ENCODE measurements at regions not wholly inside any gene's neighbourhood (a gene's known extent, or its start where the extent isn't known, plus 50 kb on each side); places are given as distances from the start of the nearest gene placed in this dataset.

DNA sequence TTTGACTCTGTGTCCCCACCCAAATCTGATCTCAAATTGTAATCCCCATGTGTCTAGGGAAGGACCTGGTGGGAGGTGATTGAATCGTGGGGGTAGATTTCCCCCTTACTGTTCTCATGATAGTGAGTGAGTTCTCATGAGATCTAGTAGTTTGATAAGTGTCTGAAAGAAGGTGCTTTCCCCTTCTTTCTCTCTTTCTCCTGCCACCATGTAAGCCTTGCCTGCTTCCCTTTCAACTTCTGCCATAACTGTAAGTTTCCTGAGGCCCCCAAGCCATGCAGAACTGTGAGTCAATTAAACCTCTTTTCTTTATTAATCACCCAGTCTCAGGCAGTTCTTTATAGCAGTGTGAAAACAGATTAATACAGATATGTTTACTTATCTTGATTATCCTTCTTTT lies 266.5 kb upstream of the GYPC start:
- H3K27me3 Mint-ChIP-seq (ENCODE audit: insufficient read depth), result no peaks in the 10 kb centered on the region; the same call in 1 of the 2 replicates
- H3K9me3 Mint-ChIP-seq, result peaks cover 56% of the 10 kb centered on the region

DNA sequence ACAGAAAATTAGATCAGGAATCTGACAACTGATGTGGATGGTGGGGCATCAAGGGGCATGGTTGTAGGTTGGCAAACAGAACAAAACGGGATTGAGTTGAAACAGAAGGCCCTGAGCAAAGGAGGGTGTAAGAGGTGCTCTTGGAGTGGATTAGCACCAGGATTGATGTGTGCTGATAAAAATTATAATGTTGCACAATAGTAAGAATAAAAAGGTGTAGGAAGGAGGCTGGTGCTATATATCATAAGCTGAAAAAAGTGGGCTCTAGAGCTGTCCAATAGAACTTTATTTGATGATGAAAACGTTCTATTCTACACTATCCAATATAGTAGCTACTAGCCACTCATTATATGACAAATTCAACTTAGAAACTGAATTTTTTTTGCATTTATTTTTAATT lies 263.1 kb upstream of the GYPC start:
- no peak for DNase-seq
- Mint-ChIP-seq H3K27ac (no peak overlapping the region), H3K4me3 (no peak overlapping the region), H3K9me3 (peaks cover 51% of the 10 kb centered on the region), H3K27me3 (ENCODE audit: insufficient read depth) (peaks cover 2% of the 10 kb centered on the region; the same call in 1 of the 2 replicates), H3K4me1 (ENCODE audit: low read depth) (no peaks in the 10 kb centered on the region), H3K36me3 (ENCODE audit: low read depth) (no peaks in the 10 kb centered on the region)
- no peak for TF ChIP-seq CTCF (IDR thresholded peaks at IDR 0.05)

More for the DNA sequence above, 266.5 kb upstream of the GYPC start:
- H3K36me3 Mint-ChIP-seq (ENCODE audit: low read depth), result peaks cover 7% of the 10 kb centered on the region; the same call in 1 of the 2 replicates
- H3K4me3 Mint-ChIP-seq, result no peak overlapping the region
- no peaks in the 10 kb centered on the region for H3K4me1 Mint-ChIP-seq (ENCODE audit: low read depth)
- DNase-seq, result no peak
- no peak for TF ChIP-seq CTCF (IDR thresholded peaks at IDR 0.05)
- no peak overlapping the region for H3K27ac Mint-ChIP-seq

DNA sequence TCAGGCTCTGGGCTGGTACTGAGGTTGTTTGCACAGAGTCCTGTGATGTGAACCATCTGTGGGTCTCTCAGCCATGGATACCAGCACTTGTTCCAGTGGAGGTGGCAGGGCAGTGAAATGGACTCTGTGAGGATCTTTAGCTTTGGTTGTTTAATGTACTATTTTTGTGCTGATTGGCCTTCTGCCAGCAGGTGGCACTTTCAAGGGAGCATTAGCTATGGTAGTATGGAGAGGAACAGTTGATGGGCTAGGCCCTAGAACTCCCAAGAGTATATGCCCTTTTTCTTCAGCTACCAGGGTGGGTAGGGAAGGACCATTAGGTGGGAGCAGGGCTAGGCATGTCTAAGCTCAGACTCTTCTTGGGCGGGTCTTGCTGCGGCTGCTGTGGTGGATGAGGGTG lies 257.0 kb upstream of the GYPC start:
- H3K27me3 Mint-ChIP-seq (ENCODE audit: insufficient read depth), result peaks cover 2% of the 10 kb centered on the region; the same call in 1 of the 2 replicates
- no peak for TF ChIP-seq CTCF (IDR thresholded peaks at IDR 0.05)
- H3K9me3 Mint-ChIP-seq, result peaks cover 60% of the 10 kb centered on the region
- no peak overlapping the region for H3K27ac Mint-ChIP-seq
- DNase-seq, result no peak
- no peaks in the 10 kb centered on the region for H3K4me1 Mint-ChIP-seq (ENCODE audit: low read depth)
- no peak overlapping the region for H3K4me3 Mint-ChIP-seq
- H3K36me3 Mint-ChIP-seq (ENCODE audit: low read depth), result no peaks in the 10 kb centered on the region

- H3K4me3 Mint-ChIP-seq, result no peak overlapping the region
- no peaks in the 10 kb centered on the region; the same call in 1 of the 2 replicates for H3K27me3 Mint-ChIP-seq (ENCODE audit: insufficient read depth)
- no peak for DNase-seq
- H3K27ac Mint-ChIP-seq, result no peak overlapping the region
- no peak for TF ChIP-seq CTCF (IDR thresholded peaks at IDR 0.05)
- no peaks in the 10 kb centered on the region for H3K36me3 Mint-ChIP-seq (ENCODE audit: low read depth)
- H3K9me3 Mint-ChIP-seq, result peaks cover 62% of the 10 kb centered on the region
- no peaks in the 10 kb centered on the region for H3K4me1 Mint-ChIP-seq (ENCODE audit: low read depth)
These were observed 252.8 kb upstream of the GYPC start for GRCh38 chr2:126403039-126403628.

DNA sequence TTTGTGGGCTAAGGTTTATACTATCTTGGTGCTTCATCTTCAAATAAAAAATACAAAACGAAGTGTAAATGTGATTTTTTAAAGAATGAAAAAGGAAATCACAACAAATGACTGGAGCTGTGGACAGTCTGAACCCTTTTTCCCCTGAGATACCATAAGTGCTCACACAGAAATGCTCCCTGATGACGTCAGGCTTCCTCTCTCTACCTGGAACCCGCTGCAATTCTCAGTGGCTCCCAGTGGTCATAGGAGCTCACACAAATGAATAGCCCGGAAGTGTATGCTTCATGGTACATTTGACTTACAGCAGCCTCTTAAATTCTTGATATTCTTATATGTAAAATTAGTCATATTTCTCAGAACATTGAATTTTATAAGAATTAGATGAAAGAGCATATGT lies 249.7 kb upstream of the GYPC start:
- TF ChIP-seq CTCF (IDR thresholded peaks at IDR 0.05), result no peak
- no peaks in the 10 kb centered on the region for H3K36me3 Mint-ChIP-seq (ENCODE audit: low read depth)
- H3K4me3 Mint-ChIP-seq, result no peak overlapping the region
- peaks cover 60% of the 10 kb centered on the region for H3K9me3 Mint-ChIP-seq
- peaks cover 1% of the 10 kb centered on the region for H3K27me3 Mint-ChIP-seq (ENCODE audit: insufficient read depth)
- H3K27ac Mint-ChIP-seq, result no peak overlapping the region
- no peak for DNase-seq
- H3K4me1 Mint-ChIP-seq (ENCODE audit: low read depth), result no peaks in the 10 kb centered on the region
